GM18858 (cell line): ENCODE measurements at regions not wholly inside any gene's neighbourhood (a gene's known extent, or its start where the extent isn't known, plus 50 kb on each side); places are given as distances from the start of the nearest gene placed in this dataset.

ENCODE experiments used
- ATAC-seq: cut with Tn5 transposase; IDR thresholded peaks from one replicate; pipeline ENCODE4 v1.9.1; 2021; ENCODE audit not compliant: unreplicated experiment

DNA sequence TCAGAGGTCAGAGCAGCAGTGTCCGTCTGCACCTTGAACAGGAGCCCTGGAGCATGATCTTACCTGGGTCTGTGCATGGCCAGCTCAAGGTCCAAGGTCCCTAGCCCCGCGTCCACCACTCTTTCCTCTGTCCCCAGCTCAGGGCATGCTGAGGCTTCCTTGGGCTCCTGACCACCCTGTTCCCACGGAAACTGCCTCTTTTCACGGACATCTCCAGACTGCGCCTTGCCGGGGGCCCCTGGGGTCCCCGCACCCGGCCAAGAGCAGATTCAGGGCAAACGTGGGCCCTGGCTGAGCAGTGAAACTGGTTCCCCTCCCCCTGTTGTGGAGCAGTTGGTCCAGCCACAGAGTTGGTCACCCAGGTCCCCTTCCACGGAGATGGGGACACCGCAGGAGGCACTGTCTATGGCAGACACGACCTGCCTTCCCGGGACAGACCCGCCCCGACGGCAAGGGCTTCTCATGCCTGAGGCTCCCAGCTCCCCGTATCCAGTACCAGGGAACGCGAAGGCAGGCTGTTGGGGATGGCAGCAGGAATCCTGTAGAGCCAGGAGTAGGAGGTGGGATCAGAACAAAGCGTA, 217.4 kb upstream of the PPP2R2D start:
- ATAC-seq = no peak

DNA sequence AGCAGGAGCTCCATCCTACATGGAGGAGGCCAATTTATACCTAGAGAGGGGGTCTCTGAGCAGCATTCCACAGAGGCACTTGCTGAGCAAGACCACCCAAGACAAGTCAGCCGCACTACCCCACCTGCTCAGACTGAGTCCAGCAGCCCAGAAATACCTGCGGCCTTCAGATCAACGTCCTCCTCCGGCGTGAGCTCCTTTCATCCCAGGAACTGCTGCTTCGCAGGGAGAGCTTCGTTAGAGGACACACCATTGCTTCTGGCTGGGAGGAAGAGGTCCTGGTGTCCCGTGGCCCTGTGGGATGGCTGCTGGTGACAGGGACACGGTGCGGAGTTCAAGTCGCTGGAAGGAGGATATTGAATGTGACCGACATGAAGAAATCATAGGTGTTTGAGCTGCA, 216.9 kb upstream of the PPP2R2D start:
- no peak for ATAC-seq

DNA sequence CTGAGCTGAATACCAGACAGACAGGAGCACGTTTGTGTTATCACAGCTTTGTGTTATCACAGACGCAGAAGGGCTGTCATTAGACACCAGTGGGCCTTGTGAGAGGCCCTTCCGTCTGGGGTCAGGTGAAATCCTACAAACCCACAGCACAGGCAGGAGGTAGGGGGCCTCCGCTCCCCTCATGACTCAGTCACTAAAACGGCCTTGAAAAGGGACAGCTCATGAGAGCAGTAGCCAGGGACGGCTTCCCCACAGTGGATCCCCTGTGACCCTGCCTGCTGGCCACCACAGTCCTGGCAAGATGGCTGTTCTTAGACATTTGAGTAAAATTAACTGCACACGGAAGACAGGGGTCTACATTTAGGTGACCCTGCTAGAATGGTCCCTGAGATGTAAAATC, 215.8 kb upstream of the PPP2R2D start:
- no peak for ATAC-seq

DNA sequence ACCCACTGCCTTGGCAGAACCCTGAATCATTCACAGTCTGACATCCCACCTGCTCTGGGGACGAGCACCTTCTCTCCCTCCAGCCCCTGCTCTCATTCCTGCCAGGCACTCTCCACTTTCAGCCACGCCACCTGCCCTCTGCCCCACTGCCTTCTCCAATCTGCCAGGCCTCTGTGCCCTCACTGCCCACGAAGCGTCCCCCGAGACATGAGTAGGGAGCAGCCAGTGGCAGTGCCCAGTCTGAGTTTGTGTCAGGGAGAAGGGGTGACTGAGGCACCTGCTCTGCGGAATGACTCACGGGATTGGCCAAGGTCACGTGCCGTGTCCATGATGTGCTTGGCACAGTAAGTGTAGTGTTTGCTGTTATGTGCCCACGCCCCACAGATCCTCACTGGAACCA, 215.2 kb upstream of the PPP2R2D start:
- no peak for ATAC-seq

DNA sequence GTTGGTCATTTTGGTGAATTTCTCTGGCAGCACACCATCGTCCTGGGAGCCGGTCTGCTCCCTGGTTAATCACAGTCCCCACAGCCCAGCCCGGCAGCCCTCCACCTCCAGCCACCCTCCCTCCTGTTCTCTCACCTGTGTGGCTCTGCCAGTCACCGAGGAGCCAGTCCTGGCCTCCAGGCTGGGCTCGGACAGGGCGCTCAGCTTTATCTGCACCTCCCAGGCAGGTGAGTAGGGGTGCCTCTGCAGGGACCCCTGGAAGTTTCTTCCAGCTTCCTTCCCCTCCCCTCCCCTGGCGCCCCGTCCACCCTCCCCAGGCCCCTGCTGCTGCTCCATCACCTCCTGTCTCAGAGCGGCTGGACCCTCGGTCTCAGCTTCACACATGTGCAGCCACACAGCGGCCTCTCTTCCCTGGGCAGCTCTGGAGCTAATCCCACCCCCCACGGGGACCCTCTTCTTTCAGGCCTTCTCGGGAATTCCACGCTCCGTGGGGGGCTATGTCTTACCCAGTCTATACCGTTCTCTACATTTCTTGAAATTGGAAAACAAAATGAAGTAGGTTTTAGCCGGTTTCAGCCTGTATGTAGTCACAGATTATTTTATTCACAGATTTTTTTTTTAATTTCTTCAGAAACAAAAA, 213.9 kb upstream of the PPP2R2D start:
- ATAC-seq = no peak

DNA sequence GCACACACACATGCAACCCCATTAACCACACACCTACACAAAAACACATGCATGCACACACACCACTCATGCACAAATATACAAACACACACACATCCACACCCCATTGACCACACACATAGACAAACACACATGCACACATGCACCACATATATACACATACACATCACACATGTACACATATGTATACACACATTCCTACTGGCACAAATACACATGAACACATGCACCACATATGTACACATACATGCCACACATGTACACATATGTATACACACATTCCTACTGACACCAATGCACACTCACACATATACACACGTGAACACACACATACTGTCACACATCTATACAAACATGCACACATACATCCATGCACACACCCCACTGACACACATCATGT, 212.5 kb upstream of the PPP2R2D start:
- no peak for ATAC-seq

DNA sequence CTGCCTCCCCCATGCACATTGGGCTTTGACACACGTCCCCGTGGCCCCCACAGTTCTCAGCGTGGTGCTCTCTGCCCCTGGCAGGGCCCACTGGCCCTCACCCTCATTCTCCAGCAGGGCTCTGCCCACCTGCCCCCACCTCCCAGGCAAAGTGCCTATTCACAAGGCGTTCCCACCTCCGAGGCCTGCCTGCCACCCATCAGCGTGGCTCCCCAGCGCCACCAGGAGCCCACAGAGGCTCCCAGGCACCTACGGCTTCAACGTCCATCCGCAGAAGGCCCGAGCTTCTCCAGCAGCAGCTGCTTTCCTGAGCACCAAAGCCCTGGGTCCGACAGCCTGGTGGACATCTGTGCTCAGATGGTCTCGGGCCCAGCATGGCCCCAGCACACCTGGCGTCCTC, 211.8 kb upstream of the PPP2R2D start:
- no peak for ATAC-seq

DNA sequence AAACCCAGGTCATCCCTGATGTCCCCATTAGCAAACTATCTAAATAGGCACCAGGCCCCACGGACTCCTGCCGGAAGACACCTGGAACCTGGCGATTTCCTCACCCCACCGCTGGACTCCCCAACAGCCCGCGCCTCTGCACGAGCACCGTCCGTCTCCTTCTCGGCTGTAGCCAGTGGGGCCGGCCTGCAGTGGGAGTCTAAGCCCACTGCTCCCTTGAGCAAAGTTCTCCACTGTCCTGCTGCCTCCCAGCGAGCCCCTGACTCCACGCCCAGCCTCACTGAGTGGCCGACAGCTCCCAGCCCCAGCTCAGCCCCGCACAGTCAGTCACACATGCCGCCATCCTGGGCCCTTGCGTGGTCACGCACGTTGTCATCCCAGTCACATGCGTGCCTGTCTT, 211.3 kb upstream of the PPP2R2D start:
- ATAC-seq = no peak

DNA sequence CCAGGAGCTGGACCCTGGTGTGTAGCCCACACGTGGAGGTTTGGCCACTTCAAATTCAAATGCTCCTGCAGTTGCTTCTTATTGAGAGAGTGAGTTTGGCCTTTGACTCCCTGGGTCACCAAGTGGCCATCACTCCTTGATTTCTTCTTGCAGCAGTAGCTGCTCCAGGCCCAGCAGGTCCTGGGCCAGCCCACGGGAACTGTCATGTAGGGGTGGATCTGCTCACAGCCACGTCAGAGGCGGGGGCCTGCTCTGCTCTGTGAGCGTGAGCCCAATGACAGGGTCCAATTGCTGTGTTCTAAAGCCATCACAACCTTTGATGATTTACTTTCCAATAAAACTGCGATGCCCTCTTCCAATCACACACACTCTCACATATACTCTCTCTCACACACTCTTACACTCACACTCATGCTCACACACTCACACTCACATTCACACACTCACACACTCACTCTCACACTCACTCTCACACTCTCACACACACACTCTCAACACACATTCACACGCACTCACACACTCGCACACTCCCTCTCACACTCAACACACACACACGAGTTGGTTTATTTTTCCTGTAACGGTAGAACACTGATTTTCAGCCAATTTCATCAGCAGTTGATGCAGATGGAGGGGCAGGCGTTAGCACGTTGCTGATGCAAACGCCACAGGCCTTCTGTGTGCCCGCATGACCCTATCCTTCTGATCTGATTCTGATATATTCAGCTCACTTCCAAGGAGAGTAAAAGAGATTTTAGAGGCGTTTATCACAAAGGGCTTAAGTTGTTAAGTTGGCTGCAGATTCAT, 210.7 kb upstream of the PPP2R2D start:
- no peak for ATAC-seq

DNA sequence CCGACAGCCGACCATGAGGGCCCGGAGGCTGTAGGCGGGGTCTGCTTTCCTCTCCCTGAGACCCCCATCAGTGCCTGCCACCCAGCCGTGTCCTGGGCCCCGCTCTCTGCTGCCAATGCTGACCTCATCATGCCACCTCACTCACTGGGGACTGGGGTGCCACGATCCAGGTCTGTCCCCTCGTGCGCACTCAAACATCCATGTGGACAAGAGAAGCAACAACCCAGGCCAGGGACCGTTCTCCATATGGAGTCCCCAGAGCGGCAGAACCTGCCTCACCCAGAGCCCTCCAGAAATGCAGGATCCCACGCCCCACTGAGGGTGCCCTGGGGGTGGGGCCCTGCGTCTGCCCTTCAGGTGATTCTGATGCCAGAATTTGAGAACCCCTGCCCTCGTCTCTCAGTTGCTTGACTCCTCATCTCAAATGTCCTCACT, 210.0 kb upstream of the PPP2R2D start:
- no peak for ATAC-seq

DNA sequence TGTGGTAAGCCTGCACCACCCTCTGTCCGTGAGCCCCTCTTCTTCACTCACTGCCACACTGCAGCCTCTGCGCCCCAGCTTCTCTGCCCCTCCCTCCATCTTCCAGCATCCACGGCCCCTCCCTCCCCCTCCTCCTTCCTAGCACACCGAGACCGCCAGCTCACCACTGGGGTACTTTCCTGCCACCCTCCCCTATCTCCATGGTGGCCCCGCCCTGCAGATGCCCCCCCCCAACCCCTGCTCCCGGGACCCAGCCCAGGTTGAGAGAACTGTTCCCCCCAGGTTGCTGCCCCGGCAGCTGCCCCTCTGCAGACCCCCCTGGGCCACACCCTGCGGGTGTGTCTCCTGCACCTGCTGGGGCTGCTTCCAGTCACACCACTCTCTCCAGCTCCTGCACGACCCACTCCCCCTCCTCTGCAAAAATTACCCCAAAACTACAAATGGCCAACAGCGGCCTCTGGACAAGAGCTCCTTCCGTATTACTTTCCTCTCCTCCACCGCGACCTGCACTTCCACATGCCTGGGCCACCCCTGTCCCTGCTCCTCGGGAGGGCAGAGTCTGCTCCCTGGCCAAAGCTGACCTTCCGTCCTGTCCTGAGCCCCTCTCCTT, 209.2 kb upstream of the PPP2R2D start:
- no peak for ATAC-seq

DNA sequence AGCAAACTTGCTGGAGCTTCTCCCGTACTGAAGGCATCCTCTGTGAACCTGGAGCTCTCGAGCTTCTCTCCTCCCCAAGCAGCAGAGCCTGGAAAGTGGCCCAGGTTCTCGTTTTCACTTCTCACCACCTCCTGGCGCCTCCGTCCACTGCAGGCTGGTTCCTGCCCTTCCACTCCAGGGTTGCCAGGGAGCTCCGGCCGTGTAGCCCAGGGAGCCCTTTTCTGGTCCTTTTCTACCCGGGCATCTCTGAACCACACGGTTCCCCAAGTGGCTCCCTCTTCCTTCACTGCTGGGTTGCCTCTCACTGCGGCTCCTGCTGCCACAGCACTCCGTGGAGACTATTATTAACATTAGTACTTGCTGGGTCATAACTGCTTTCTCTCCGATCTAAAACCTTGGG, 208.6 kb upstream of the PPP2R2D start:
- no peak for ATAC-seq

DNA sequence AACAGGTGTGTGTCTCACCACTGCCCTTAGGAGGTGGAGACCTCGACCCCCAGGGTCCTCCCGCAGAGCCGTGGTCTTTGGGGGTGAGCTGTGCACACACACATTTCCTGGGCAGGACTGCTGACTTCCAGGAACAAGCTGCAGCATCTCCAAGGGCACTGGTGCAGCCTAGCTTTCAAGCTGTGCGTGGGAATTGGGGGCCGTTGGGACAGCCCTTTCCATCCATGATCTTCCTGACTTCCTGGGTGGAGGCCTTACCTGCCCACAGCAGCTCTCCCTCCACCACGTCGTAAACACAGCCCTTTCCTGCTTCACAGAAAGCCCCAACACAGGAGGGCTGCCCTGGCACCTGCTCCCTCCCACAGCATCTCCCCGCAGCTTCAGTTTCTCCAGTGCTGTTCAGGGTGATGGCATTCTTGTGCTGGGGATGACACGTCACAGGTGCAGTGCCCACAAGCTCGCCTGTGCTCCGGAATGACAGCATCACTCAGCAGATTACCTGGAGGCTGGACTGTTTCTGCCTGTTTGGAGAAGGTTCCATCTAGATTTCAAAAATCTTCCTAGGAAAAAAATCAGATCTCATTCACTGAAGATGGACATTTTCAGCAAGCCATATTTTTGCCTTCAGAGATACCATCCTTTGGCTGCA, 208.0 kb upstream of the PPP2R2D start:
- no peak for ATAC-seq

DNA sequence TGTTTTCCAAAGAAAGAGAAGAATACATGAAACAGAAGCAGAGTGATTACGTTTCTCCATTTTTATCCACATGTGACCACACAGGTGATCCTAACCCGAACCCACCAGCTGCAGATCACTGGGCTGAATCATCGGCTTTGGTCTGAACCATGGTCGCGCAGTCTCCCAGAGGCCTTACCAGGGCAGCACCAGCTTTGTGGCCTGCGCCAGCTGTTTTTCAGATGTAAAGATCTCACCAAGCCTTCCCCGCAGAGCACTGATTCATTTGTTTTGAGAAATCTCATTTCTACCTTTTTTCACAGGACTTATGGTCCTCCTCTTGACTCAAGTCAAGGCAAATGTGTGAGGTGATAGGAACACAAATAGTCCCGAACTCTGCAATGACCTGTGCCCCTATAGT, 207.0 kb upstream of the PPP2R2D start:
- ATAC-seq = no peak

DNA sequence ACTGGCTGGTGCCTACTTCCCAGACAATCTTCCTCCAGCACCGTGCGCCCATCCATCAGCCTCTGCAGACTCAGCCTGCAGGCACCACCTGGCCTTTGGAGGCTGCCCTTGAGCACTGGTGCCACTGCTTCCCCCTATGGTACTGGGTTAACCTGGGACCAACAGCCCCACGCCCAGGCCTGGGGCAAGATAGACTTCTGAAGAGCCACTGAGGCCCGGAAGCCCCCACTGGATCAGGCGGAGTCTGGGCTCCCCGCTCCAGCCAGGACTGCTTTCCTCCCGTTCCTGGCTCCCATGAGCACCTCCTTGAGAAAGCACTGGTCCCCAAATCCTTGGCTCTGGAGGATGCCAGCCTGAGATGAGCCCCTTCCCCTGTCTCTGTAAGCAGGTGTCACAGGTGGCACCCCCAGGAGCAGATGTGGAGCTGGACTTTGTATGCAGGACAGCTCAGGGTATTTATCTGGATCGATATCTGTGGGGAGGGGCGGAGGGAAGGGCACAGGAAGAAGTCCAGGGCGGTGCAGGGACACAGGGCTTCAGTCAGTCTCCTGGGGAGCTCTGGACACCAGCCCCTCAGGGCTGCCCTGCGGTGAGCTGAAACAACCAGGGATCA, 206.5 kb upstream of the PPP2R2D start:
- ATAC-seq = no peak

DNA sequence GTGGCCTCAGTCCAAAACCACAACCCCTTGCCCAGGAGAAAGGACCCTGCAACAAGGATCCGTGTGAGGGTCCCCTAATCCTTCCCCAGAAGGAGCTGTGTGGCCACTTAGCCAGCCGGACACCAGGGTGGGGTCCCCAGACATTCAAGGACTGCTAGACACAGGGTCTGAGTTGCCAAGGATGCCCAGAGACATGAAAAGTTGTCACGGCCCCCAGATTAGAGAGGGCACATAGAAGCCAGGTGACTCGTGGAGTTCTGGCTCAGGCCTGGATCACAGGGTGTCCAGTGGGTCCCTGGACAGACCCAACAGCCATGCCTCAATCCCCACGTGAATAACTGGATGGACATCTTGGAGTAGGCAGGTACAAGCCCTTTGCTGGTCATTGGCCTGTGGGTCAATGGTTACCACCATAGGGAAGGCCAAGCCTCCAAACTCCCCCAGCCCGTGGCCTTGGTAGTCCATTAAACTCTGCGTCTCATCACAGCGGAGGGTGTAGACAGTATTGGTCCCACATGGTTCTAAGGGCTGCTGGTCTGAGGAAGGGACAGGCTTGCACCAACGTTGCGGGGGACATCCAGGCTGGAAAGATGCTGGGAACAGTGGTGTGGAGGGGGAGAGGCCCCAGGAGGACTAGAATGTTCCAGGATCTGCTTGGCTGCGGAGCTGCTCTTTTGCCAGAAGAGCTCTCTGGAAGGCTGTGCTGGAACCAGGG, 205.9 kb upstream of the PPP2R2D start:
- no peak for ATAC-seq

DNA sequence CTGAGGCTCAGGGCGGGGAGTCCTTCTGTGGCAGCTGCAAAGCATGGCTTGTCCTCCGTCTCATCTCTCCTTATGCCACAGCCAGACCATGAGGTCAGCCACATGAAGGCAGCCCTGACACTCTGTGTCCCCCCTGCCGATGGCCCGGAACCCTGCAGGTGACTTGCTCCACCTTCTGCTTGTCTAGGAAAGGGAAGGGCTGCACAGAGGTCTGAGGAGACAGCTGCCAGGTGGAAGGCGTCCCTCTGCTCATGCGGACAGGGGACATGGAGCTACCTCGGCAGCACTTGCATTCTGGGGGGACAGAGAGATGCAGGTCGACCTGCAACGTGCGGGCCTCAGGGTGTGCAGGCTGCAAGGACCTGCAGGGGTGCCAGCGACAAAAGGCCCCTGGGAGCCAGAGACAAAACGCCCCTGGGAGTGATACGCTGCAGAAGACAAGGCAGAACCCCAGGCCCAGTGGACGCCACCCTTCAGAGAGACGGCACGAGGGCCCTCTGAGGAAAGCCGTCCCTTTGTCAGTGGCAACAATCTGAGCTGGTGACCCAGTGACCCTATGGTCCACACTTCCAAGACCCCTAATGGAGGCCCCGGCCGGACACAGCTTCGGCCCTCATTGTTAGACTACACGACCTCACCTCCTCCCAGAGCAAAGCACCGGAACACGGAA, 205.2 kb upstream of the PPP2R2D start:
- no peak for ATAC-seq

DNA sequence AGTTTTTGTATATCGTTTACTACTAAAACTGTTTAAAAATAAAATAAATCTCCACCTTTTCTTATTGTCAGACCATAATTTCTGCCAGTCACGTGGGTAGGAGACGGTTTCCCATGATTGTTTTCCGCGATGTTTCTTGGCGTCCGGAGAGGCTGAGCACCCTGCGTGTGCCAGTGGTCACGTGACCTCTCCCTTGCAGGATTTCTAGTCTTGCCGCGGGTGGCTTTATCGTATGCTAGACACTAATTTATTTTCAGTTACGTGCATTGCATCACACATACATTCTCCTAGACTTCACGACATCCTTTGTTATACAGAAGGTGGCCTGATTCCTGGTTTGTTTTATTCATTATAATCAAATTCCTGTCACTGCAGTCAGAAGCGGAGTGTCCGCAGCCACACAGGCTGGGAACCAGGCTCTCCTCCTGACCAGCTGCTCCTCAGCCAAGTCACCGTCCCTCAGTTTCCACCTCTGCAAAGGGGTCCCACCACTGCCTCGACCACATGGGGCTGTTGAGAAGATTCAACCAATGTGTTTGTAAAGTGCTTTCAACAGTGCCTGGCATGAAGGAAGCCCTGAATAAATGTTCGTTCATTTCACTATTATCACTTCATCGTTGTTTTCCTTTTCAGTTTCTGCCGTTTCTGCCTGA, 203.2 kb upstream of the PPP2R2D start:
- no peak for ATAC-seq

DNA sequence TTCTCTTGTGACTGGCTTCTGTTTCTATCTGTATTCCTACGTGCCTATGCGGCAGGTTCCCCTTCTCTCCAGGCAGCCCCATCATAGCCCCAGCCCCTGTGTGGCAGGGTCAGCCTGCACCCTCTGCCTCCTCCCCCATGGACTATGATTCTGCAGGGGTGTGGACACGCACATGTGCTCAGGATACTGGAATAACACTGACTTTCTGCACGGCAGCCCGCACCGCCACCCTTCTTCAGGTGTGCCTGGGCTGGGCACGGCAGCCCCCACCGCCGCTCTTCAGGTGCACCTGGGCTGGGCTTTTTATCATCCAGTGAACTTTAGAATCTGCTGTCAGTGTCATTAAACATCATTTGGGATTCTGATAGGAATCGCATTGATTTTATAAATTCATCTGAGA, 202.6 kb upstream of the PPP2R2D start:
- no peak for ATAC-seq
